ENCODE measurements at regions not wholly inside any gene's neighbourhood (a gene's known extent, or its start where the extent isn't known, plus 50 kb on each side); places are given as distances from the start of the nearest gene placed in this dataset.

- TF ChIP-seq GATA2 (IDR thresholded peaks at IDR 0.05; ENCODE audit: low read depth, low read length) (no peak), GATA3 (IDR thresholded peaks at IDR 0.05; ENCODE audit: low read depth, low read length) (no peak)
Observed at GRCh38 chr2:106709229-106709628, 176.7 kb downstream of the ST6GAL2 start.

GRCh38 chr2:106719222-106719621 lies 166.7 kb downstream of the ST6GAL2 start:
- TF ChIP-seq GATA3 (IDR thresholded peaks at IDR 0.05; ENCODE audit: low read depth, low read length) (no peak), GATA2 (IDR thresholded peaks at IDR 0.05; ENCODE audit: low read depth, low read length) (no peak)

GRCh38 chr2:106720026-106720425 lies 165.9 kb downstream of the ST6GAL2 start:
- TF ChIP-seq GATA3 (IDR thresholded peaks at IDR 0.05; ENCODE audit: low read depth, low read length) (no peak), GATA2 (IDR thresholded peaks at IDR 0.05; ENCODE audit: low read depth, low read length) (no peak)

GRCh38 chr2:106724301-106724794 lies 161.6 kb downstream of the ST6GAL2 start:
- TF ChIP-seq GATA2 (IDR thresholded peaks at IDR 0.05; ENCODE audit: low read depth, low read length): no peak
- no peak for TF ChIP-seq GATA3 (IDR thresholded peaks at IDR 0.05; ENCODE audit: low read depth, low read length)

GRCh38 chr2:106734165-106734564 lies 151.8 kb downstream of the ST6GAL2 start:
- no peak for TF ChIP-seq GATA3 (IDR thresholded peaks at IDR 0.05; ENCODE audit: low read depth, low read length)
- no peak for TF ChIP-seq GATA2 (IDR thresholded peaks at IDR 0.05; ENCODE audit: low read depth, low read length)

- TF ChIP-seq GATA3 (IDR thresholded peaks at IDR 0.05; ENCODE audit: low read depth, low read length) (no peak), GATA2 (IDR thresholded peaks at IDR 0.05; ENCODE audit: low read depth, low read length) (no peak)
Observed at GRCh38 chr2:106735807-106736206, 150.2 kb downstream of the ST6GAL2 start.

- no peak for TF ChIP-seq GATA3 (IDR thresholded peaks at IDR 0.05; ENCODE audit: low read depth, low read length)
- no peak for TF ChIP-seq GATA2 (IDR thresholded peaks at IDR 0.05; ENCODE audit: low read depth, low read length)
Observed at GRCh38 chr2:106736221-106736620, 149.7 kb downstream of the ST6GAL2 start.

- TF ChIP-seq GATA2 (IDR thresholded peaks at IDR 0.05; ENCODE audit: low read depth, low read length) (peak; percentile 75), GATA3 (IDR thresholded peaks at IDR 0.05; ENCODE audit: low read depth, low read length) (no peak)
Observed at GRCh38 chr2:106745468-106745867, 140.5 kb downstream of the ST6GAL2 start.

GRCh38 chr2:106749823-106750222 lies 136.1 kb downstream of the ST6GAL2 start:
- TF ChIP-seq GATA2 (IDR thresholded peaks at IDR 0.05; ENCODE audit: low read depth, low read length) (no peak), GATA3 (IDR thresholded peaks at IDR 0.05; ENCODE audit: low read depth, low read length) (no peak)
